ENCODE measurements at regions not wholly inside any gene's neighbourhood (a gene's known extent, or its start where the extent isn't known, plus 50 kb on each side); places are given as distances from the start of the nearest gene placed in this dataset.

DNA sequence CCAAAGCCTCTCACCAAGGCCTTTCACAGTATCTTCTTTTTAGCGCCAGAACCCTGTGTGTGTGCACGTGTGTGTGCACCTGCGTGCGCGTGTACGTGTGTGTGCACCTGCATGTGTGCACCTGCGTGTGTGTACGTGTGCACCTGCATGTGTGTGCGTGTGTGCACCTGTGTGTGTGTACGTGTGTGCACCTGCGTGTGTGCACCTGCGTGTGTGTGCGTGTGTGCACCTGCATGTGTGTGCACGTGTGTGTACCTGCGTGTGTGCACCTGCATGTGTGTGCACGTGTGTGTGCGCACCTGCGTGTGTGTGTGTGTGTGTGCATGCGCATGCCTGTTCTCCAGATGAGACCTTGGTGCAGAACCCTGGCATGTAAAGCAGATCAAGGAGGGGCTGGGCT lies 131.4 kb upstream of the HDAC4 start:
- H3K9me3 Mint-ChIP-seq (ENCODE audit: low read depth), result peaks cover 13% of the 10 kb centered on the region
- H3K4me1 Mint-ChIP-seq (ENCODE audit: low read depth), result no peaks in the 10 kb centered on the region
- peak; percentile 55 for DNase-seq (ENCODE audit: low spot score)
- H3K27ac Mint-ChIP-seq (ENCODE audit: unreplicated experiment), result no peak overlapping the region
- H3K27me3 Mint-ChIP-seq (ENCODE audit: low read depth), result peaks cover 14% of the 10 kb centered on the region
- no peak overlapping the region for H3K4me3 Mint-ChIP-seq (ENCODE audit: unreplicated experiment)
- TF ChIP-seq, protein P1, sequence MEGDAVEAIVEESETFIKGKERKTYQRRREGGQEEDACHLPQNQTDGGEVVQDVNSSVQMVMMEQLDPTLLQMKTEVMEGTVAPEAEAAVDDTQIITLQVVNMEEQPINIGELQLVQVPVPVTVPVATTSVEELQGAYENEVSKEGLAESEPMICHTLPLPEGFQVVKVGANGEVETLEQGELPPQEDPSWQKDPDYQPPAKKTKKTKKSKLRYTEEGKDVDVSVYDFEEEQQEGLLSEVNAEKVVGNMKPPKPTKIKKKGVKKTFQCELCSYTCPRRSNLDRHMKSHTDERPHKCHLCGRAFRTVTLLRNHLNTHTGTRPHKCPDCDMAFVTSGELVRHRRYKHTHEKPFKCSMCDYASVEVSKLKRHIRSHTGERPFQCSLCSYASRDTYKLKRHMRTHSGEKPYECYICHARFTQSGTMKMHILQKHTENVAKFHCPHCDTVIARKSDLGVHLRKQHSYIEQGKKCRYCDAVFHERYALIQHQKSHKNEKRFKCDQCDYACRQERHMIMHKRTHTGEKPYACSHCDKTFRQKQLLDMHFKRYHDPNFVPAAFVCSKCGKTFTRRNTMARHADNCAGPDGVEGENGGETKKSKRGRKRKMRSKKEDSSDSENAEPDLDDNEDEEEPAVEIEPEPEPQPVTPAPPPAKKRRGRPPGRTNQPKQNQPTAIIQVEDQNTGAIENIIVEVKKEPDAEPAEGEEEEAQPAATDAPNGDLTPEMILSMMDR (IDR thresholded peaks at IDR 0.05), result no peak
- H3K36me3 Mint-ChIP-seq (ENCODE audit: low read depth), result peaks cover 1% of the 10 kb centered on the region

DNA sequence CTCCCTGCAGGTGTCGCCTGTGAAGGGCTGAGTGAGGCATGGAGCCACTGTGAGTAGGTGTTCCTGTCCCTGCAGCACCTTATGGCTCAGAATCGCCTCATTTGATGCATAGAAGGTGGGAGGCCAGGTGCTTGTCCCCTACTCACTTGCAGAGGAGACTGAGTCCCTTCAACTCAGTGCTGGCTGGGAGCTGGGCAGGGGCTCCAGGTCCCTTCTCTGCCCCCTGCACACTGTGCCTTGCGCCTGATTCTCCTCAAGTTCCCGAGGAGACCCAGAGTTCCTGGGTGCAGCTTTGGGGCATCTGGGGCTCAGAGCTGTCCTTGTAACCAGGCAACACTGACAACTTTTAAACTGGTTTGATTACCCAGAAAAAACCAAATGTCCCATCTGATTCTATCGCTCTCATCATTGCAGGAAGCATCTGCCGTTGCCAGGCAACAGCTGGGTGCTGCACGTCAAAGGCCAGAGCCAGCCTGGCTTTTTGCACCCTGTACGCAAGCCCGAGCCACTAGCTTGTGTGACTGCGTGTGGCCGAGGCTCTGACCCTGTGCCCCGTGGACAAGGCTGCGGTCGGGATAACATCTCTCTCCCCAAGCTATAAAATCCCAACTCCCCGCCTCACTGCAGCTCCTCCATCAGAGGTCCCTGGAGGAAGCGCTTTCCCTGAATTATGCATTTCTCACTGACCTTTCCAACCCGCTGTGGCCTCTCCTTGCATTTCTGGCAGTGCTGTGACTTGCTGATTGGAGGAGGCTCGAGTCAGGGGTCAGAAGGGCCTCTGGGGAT lies 130.8 kb upstream of the HDAC4 start:
- DNase-seq (ENCODE audit: low spot score), result peak; percentile 44
- Mint-ChIP-seq H3K4me1 (ENCODE audit: low read depth) (no peaks in the 10 kb centered on the region), H3K27me3 (ENCODE audit: low read depth) (peaks cover 13% of the 10 kb centered on the region), H3K36me3 (ENCODE audit: low read depth) (peaks cover 1% of the 10 kb centered on the region), H3K27ac (ENCODE audit: unreplicated experiment) (no peak overlapping the region), H3K4me3 (ENCODE audit: unreplicated experiment) (no peak overlapping the region), H3K9me3 (ENCODE audit: low read depth) (peaks cover 13% of the 10 kb centered on the region)
- TF ChIP-seq, protein P1 (IDR thresholded peaks at IDR 0.05), result no peak

DNA sequence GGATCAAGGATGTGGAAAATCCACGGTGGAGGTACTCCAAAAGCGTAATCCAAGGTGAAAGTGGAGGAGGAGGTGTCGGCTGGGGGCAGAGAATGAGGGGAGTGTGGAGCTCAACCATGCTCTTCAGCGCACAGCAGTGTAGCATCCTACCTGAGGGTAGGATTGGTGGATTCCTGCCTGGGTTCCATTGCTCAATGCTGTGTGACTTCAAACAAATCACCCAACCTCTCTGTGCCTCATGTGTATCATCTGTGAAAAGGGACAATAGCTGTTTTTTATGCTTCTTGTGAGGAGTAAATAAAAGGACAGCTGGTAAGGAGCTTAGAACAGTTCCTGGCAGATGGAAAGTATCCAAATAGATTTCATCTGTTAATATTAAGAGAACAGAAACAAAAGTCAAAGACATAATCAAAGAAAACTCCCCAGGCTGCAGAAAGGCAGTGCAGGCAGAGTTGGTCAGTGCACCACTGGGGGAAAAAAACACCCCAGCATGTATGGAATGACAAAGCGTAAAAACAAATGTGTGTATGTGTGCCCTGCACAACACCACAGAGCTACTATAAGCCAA lies 130.0 kb upstream of the HDAC4 start:
- H3K4me3 Mint-ChIP-seq (ENCODE audit: unreplicated experiment), result no peak overlapping the region
- peak; percentile 26 for DNase-seq (ENCODE audit: low spot score)
- H3K4me1 Mint-ChIP-seq (ENCODE audit: low read depth), result no peaks in the 10 kb centered on the region
- TF ChIP-seq, protein P1 (IDR thresholded peaks at IDR 0.05), result no peak
- H3K9me3 Mint-ChIP-seq (ENCODE audit: low read depth), result peaks cover 13% of the 10 kb centered on the region
- peaks cover 1% of the 10 kb centered on the region for H3K36me3 Mint-ChIP-seq (ENCODE audit: low read depth)
- no peak overlapping the region for H3K27ac Mint-ChIP-seq (ENCODE audit: unreplicated experiment)
- peaks cover 11% of the 10 kb centered on the region for H3K27me3 Mint-ChIP-seq (ENCODE audit: low read depth)

DNA sequence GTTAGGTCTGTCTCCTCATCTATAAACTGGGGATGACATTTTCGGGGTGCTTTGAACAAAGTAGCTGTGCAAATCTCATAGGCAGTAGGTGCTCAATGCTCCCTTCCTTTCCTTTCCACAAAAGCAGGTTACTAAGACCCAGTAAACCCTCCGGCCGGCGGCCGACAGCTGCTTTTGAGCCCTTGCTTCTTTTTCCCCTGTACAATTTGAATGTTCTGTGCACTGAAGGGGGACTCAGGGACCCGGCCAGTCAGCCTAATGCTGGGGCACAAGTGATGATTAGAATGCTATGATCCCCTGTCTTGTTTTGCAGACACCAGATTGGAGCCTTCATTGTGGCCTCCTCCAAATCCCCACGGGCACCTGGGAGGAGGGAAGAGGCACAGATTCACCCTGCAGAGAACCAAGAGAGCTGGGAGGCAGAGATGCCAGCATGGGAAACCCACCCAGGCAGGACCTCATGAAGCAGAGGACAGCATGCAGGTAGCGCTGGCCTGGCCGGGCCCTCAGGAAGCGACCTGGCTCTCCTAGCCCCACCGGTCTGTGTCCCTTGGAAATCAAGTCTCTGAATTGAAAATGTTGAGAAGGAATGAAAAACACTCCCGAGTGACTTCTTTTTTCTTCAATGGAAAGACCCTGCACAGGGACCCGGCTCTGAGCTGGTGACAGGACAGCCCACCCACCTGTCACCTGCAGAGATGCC lies 128.6 kb upstream of the HDAC4 start:
- TF ChIP-seq, protein P1 (IDR thresholded peaks at IDR 0.05), result no peak
- H3K9me3 Mint-ChIP-seq (ENCODE audit: low read depth), result peaks cover 9% of the 10 kb centered on the region
- DNase-seq (ENCODE audit: low spot score), result peak; percentile 52
- H3K36me3 Mint-ChIP-seq (ENCODE audit: low read depth), result no peaks in the 10 kb centered on the region
- H3K27ac Mint-ChIP-seq (ENCODE audit: unreplicated experiment), result no peak overlapping the region
- no peaks in the 10 kb centered on the region for H3K4me1 Mint-ChIP-seq (ENCODE audit: low read depth)
- H3K27me3 Mint-ChIP-seq (ENCODE audit: low read depth), result peaks cover 11% of the 10 kb centered on the region
- no peak overlapping the region for H3K4me3 Mint-ChIP-seq (ENCODE audit: unreplicated experiment)

DNA sequence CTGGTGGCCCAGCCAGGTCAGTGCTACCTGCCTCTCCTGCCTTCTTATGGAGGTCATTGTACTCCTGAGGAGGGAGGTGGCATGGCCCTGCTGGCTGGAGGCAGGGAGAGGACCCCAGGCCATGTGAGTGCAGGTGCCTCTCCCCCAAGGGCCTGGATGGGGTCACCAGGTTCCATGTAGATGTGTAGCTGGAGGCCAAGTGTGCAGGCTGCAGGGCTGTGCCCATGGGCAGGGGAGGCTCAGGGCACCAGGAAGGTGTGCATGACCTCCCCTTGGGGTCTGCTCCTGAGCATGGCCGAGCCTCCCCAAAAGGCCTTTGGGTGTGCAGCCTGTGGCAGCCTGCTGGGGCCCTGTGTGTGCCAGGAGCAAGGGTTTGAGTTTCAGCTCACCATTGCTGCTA lies 128.1 kb upstream of the HDAC4 start:
- H3K27me3 Mint-ChIP-seq (ENCODE audit: low read depth), result peaks cover 11% of the 10 kb centered on the region
- no peaks in the 10 kb centered on the region for H3K4me1 Mint-ChIP-seq (ENCODE audit: low read depth)
- H3K36me3 Mint-ChIP-seq (ENCODE audit: low read depth), result no peaks in the 10 kb centered on the region
- no peak overlapping the region for H3K4me3 Mint-ChIP-seq (ENCODE audit: unreplicated experiment)
- H3K9me3 Mint-ChIP-seq (ENCODE audit: low read depth), result peaks cover 9% of the 10 kb centered on the region
- peak; percentile 61 for DNase-seq (ENCODE audit: low spot score)
- TF ChIP-seq, protein P1 (IDR thresholded peaks at IDR 0.05), result no peak
- no peak overlapping the region for H3K27ac Mint-ChIP-seq (ENCODE audit: unreplicated experiment)

All from chondrocyte (in vitro differentiated cells).